ENCODE measurements at regions not wholly inside any gene's neighbourhood (a gene's known extent, or its start where the extent isn't known, plus 50 kb on each side); places are given as distances from the start of the nearest gene placed in this dataset.

GRCh38 chr4:102438396-102439235 is 62.5 kb upstream of the NFKB1 start:
- in situ Hi-C loops (cut with MboI; ENCODE audit: low pct_unique_long_range_greater_than_20kb, low sequenced_read_pairs) = loop anchor here (25.0 kb wide), 3 partner anchors 174 to 649 kb away; partner anchors contain the start of genes BDH2, SLC9B1 and SLC9B2
- no peak for DNase-seq

GRCh38 chr4:102439236-102439614 is 61.9 kb upstream of the NFKB1 start:
- in situ Hi-C loops (cut with MboI; ENCODE audit: low pct_unique_long_range_greater_than_20kb, low sequenced_read_pairs) = loop anchor here (25.0 kb wide), 3 partner anchors 173 to 648 kb away; partner anchors contain the start of genes BDH2, SLC9B1 and SLC9B2
- DNase-seq = no peak

- in situ Hi-C loops (cut with MboI; ENCODE audit: low pct_unique_long_range_greater_than_20kb, low sequenced_read_pairs) = loop anchor here (25.0 kb wide), 3 partner anchors 172 to 647 kb away; partner anchors contain the start of genes BDH2, SLC9B1 and SLC9B2
- no peak for DNase-seq
These were observed 61.3 kb upstream of the NFKB1 start for GRCh38 chr4:102439812-102440211.

- in situ Hi-C loops (cut with MboI; ENCODE audit: low pct_unique_long_range_greater_than_20kb, low sequenced_read_pairs) = loop anchor here (25.0 kb wide), 3 partner anchors 172 to 647 kb away; partner anchors contain the start of genes BDH2, SLC9B1 and SLC9B2
- DNase-seq = no peak
These were observed 60.7 kb upstream of the NFKB1 start for GRCh38 chr4:102440498-102440897.

- no peak for DNase-seq
- in situ Hi-C loops (cut with MboI; ENCODE audit: low pct_unique_long_range_greater_than_20kb, low sequenced_read_pairs) = loop anchor here (25.0 kb wide), 3 partner anchors 170 to 645 kb away; partner anchors contain the start of genes BDH2, SLC9B1 and SLC9B2
These were observed 58.9 kb upstream of the NFKB1 start for GRCh38 chr4:102441978-102442911.

- in situ Hi-C loops (cut with MboI; ENCODE audit: low pct_unique_long_range_greater_than_20kb, low sequenced_read_pairs) = loop anchor here (25.0 kb wide), 3 partner anchors 168 to 643 kb away; partner anchors contain the start of genes BDH2, SLC9B1 and SLC9B2
- DNase-seq = no peak
These were observed 56.4 kb upstream of the NFKB1 start for GRCh38 chr4:102444752-102445151.

GRCh38 chr4:102445213-102445612 is 55.9 kb upstream of the NFKB1 start:
- in situ Hi-C loops (cut with MboI; ENCODE audit: low pct_unique_long_range_greater_than_20kb, low sequenced_read_pairs) = loop anchor here (25.0 kb wide), 3 partner anchors 167 to 642 kb away; partner anchors contain the start of genes BDH2, SLC9B1 and SLC9B2

GRCh38 chr4:102447413-102447812 is 53.7 kb upstream of the NFKB1 start:
- in situ Hi-C loops (cut with MboI; ENCODE audit: low pct_unique_long_range_greater_than_20kb, low sequenced_read_pairs) = loop anchor here (25.0 kb wide), 3 partner anchors 165 to 640 kb away; partner anchors contain the start of genes BDH2, SLC9B1 and SLC9B2

More at GRCh38 chr4:102445213-102445612, 55.9 kb upstream of the NFKB1 start:
- DNase-seq = no peak

GRCh38 chr4:102449751-102450352 is 51.3 kb upstream of the NFKB1 start:
- in situ Hi-C loops (cut with MboI; ENCODE audit: low pct_unique_long_range_greater_than_20kb, low sequenced_read_pairs) = loop anchor here (25.0 kb wide), 3 partner anchors 162 to 637 kb away; partner anchors contain the start of genes BDH2, SLC9B1 and SLC9B2
- DNase-seq = peak; percentile 68

More at GRCh38 chr4:102447413-102447812, 53.7 kb upstream of the NFKB1 start:
- no peak for DNase-seq

GRCh38 chr4:102451266-102451665 is 49.9 kb upstream of the NFKB1 start:
- in situ Hi-C loops (cut with MboI; ENCODE audit: low pct_unique_long_range_greater_than_20kb, low sequenced_read_pairs) = no loop called here

More at GRCh38 chr4:102451266-102451665, 49.9 kb upstream of the NFKB1 start:
- DNase-seq = no peak

Measured in KBM-7 (cell line).